T-cell (primary cell): ENCODE measurements at regions not wholly inside any gene's neighbourhood (a gene's known extent, or its start where the extent isn't known, plus 50 kb on each side); places are given as distances from the start of the nearest gene placed in this dataset.

ENCODE experiments used
- ATAC-seq, 4 experiments: fragments of 200-7000 bp in 3 of 4; fragments of 150-1000 bp in 1 of 4; cut with Tn5 transposase; replicated peaks in 1 of 4; 1 replicate in 3 of 4; 2 replicates in 1 of 4; pipeline ENCODE4 v1.10.0; 2021; ENCODE audit warnings: moderate library complexity in 3 of 4, mild to moderate bottlenecking in 2 of 4, moderate number of reproducible peaks in 1 of 4
- CTCF ChIA-PET, 2 donors: fragments of 300-600 bp; sonication (Branson Sonifier 250); formaldehyde crosslinking; loops; one replicate each; lab custom pipeline; 2022; ENCODE audit warnings: antibody characterized with exemption in 2 of 2; lab: Charles Lee
- POLR2A ChIA-PET, 2 donors: fragments of 300-600 bp; sonication (Branson Sonifier 250); formaldehyde crosslinking; loops; one replicate each; lab custom pipeline; 2022; ENCODE audit warnings: antibody characterized with exemption in 2 of 2; lab: Charles Lee
- DNase-seq, 35 experiments: peaks; one replicate each; pipeline versions ENCODE4 v3.0.0 to v3.0.0-alpha.2; 2013 to 2023
- H3K27ac ChIP-seq: one replicate; pipeline ENCODE4 v1.5.1; 2013; ENCODE audit warnings: low read length
- H3K27me3 ChIP-seq, 2 experiments: replicated peaks in 1 of 2; 1 replicate in 1 of 2; 2 replicates in 1 of 2; pipeline versions ENCODE4 v1.6.1 to v1.7.0; 2013; ENCODE audit warnings: low read length in 1 of 2, mixed read lengths in 1 of 2; ENCODE audit not compliant: control insufficient read depth in 2 of 2, insufficient read depth in 2 of 2; ENCODE audit errors: extremely low read depth in 1 of 2
- H3K36me3 ChIP-seq, 2 donors: 1 replicate in 1 of 2; 2 replicates in 1 of 2; pipeline versions ENCODE4 v1.6.1 to v1.7.0; 2013; ENCODE audit warnings: low read length in 1 of 2; ENCODE audit not compliant: control insufficient read depth in 2 of 2, insufficient read depth in 1 of 2; ENCODE audit errors: extremely low read depth in 1 of 2
- H3K4me1 ChIP-seq, 2 experiments: 1 replicate in 1 of 2; 2 replicates in 1 of 2; pipeline versions ENCODE4 v1.6.1 to v1.7.0; 2013; ENCODE audit warnings: low read length in 2 of 2, mixed read lengths in 1 of 2; ENCODE audit not compliant: insufficient read depth in 2 of 2, control insufficient read depth in 1 of 2; ENCODE audit errors: extremely low read depth in 1 of 2
- H3K4me3 ChIP-seq, 2 donors: 1 replicate in 1 of 2; 2 replicates in 1 of 2; pipeline versions ENCODE4 v1.5.1 to v1.7.0; 2013; ENCODE audit warnings: mild to moderate bottlenecking in 2 of 2, low read length in 1 of 2, moderate library complexity in 1 of 2; ENCODE audit not compliant: control insufficient read depth in 1 of 2; ENCODE audit errors: extremely low read depth in 1 of 2
- H3K9me3 ChIP-seq: 2 replicates; pipeline ENCODE4 v1.7.0; 2013
- H3K27ac Mint-ChIP-seq, 2 donors: one replicate each; pipeline ENCODE4 v1.8.0; 2020 to 2021; ENCODE audit warnings: mild to moderate bottlenecking in 2 of 2, mixed read lengths in 2 of 2
- H3K27me3 Mint-ChIP-seq, 2 donors: one replicate each; pipeline ENCODE4 v1.8.0; 2021 to 2022; ENCODE audit warnings: mixed read lengths in 2 of 2
- H3K36me3 Mint-ChIP-seq: one replicate; pipeline ENCODE4 v1.8.0; 2021; ENCODE audit warnings: mixed read lengths
- H3K4me1 Mint-ChIP-seq, 3 donors: one replicate each; pipeline ENCODE4 v1.8.0; 2020 to 2022; ENCODE audit warnings: mixed read lengths in 3 of 3, mild to moderate bottlenecking in 1 of 3
- H3K4me3 Mint-ChIP-seq, 3 donors: one replicate each; pipeline ENCODE4 v1.8.0; 2020 to 2022; ENCODE audit warnings: mild to moderate bottlenecking in 3 of 3, mixed read lengths in 3 of 3, moderate library complexity in 3 of 3
- H3K9me3 Mint-ChIP-seq, 3 donors: one replicate each; pipeline ENCODE4 v1.8.0; 2020 to 2022; ENCODE audit warnings: mixed read lengths in 3 of 3
- WGBS: methylation state at CpG from one replicate; pipeline ENCODE4 v1.1.5; 2013; ENCODE audit warnings: missing lambda C conversion rate; ENCODE audit not compliant: insufficient coverage; 5-methylcytosine and 5-hydroxymethylcytosine counted together

GRCh38 chr9:97359147-97359546 lies 51.7 kb downstream of the CCDC180 start:
- ChIA-PET CTCF (no interaction called here), POLR2A (no interaction called here)
- Mint-ChIP-seq H3K27me3 (no peaks in the 10 kb centered on the region), H3K27ac (no peak overlapping the region), H3K4me1 (peaks cover 0 to 6% (median 3%) of the 10 kb centered on the region in 3 donors), H3K36me3 (peaks cover 62% of the 10 kb centered on the region), H3K4me3 (no peak overlapping the region), H3K9me3 (no peaks in the 10 kb centered on the region)
- H3K27ac ChIP-seq = no peak overlapping the region
- no peak for ATAC-seq
- no peaks in the 10 kb centered on the region for H3K27me3 ChIP-seq
- peaks cover 0 to 2% of the 10 kb centered on the region in 2 donors for H3K36me3 ChIP-seq
- H3K4me1 ChIP-seq = no peaks in the 10 kb centered on the region
- DNase-seq = no peak
- 100% methylated on average over 1 of the region's 8 CpGs for WGBS
- no peaks in the 10 kb centered on the region for H3K9me3 ChIP-seq
- no peak overlapping the region for H3K4me3 ChIP-seq
